Loucy (cell line): ENCODE measurements at regions not wholly inside any gene's neighbourhood (a gene's known extent, or its start where the extent isn't known, plus 50 kb on each side); places are given as distances from the start of the nearest gene placed in this dataset.

Experiments used
- H2AFZ ChIP-seq: fragments of 200-600 bp; sonication (generic); 2 replicates; pipeline ENCODE4 v1.6.0; 2016; ENCODE audit warnings: antibody characterized with exemption, mild to moderate bottlenecking, low read length, moderate library complexity
- H3F3A ChIP-seq: fragments of 200-600 bp; 2 replicates; pipeline ENCODE4 v1.6.0; 2016; ENCODE audit warnings: antibody characterized with exemption, low read depth, mild to moderate bottlenecking
- H3K27me3 ChIP-seq: fragments of 200-600 bp; sonication (generic); 2 replicates; pipeline ENCODE4 v1.6.1; 2014; ENCODE audit warnings: low read length, mild to moderate bottlenecking; ENCODE audit not compliant: insufficient read depth, poor library complexity, severe bottlenecking
- H3K36me3 ChIP-seq: fragments of 200-600 bp; sonication (generic); 2 replicates; pipeline ENCODE4 v1.6.1; 2016; ENCODE audit warnings: low read length; ENCODE audit not compliant: insufficient read depth
- H3K4me1 ChIP-seq: fragments of 200-600 bp; sonication (generic); 2 replicates; pipeline ENCODE4 v1.5.1; 2014; ENCODE audit warnings: low read length, mild to moderate bottlenecking; ENCODE audit not compliant: insufficient read depth, poor library complexity, severe bottlenecking
- H3K4me2 ChIP-seq: fragments of 200-600 bp; sonication (generic); 2 replicates; pipeline ENCODE4 v1.6.0; 2014; ENCODE audit warnings: antibody characterized with exemption, low read length, low read depth, mild to moderate bottlenecking; ENCODE audit not compliant: poor library complexity, severe bottlenecking
- H3K4me3 ChIP-seq: fragments of 200-600 bp; sonication (generic); 2 replicates; pipeline ENCODE4 v1.5.1; 2014; ENCODE audit warnings: low read length, mild to moderate bottlenecking, mixed read lengths; ENCODE audit not compliant: poor library complexity, severe bottlenecking
- H3K79me2 ChIP-seq: fragments of 200-600 bp; sonication (generic); 2 replicates; pipeline ENCODE4 v1.6.1; 2014; ENCODE audit warnings: low read length; ENCODE audit not compliant: insufficient read depth
- H3K9ac ChIP-seq: fragments of 200-600 bp; sonication (generic); 2 replicates; pipeline ENCODE4 v1.6.0; 2014; ENCODE audit warnings: mild to moderate bottlenecking, low read depth, low read length, moderate library complexity; ENCODE audit not compliant: poor library complexity, severe bottlenecking
- H3K9me2 ChIP-seq: fragments of 200-600 bp; sonication (generic); replicated peaks from 2 replicates; pipeline ENCODE4 v1.6.1; 2016; ENCODE audit warnings: low read depth, low read length, mixed read lengths
- H3K9me3 ChIP-seq: fragments of 200-600 bp; sonication (generic); 2 replicates; pipeline ENCODE4 v1.6.1; 2014; ENCODE audit warnings: mild to moderate bottlenecking, antibody characterized with exemption, low read length, low read depth; ENCODE audit not compliant: insufficient read depth
- H4K20me1 ChIP-seq: fragments of 200-600 bp; sonication (generic); 2 replicates; pipeline ENCODE4 v1.6.0; 2014; ENCODE audit warnings: antibody characterized with exemption, low read length, mild to moderate bottlenecking; ENCODE audit not compliant: insufficient read depth, poor library complexity, severe bottlenecking
- CTCF ChIP-seq: fragments of 200-600 bp; sonication (generic); conservative IDR thresholded peaks from 2 replicates; pipeline ENCODE4 v1.5.1; 2014; ENCODE audit warnings: mild to moderate bottlenecking, antibody characterized with exemption, low read length
- EZH2phosphoT487 ChIP-seq: fragments of 200-600 bp; IDR thresholded peaks from 2 replicates; pipeline ENCODE4 v1.6.1; 2018; ENCODE audit warnings: antibody characterized with exemption, mild to moderate bottlenecking, moderate library complexity, borderline replicate concordance

GRCh38 chr18:61281431-61281830 lies 51.8 kb upstream of the CDH20 start:
- no peaks in the 10 kb centered on the region for H3K36me3 ChIP-seq

GRCh38 chr18:61282926-61283325 lies 50.3 kb upstream of the CDH20 start:
- no peak overlapping the region for H2AFZ ChIP-seq

More at GRCh38 chr18:61281431-61281830, 51.8 kb upstream of the CDH20 start:
- TF ChIP-seq CTCF (no peak), EZH2phosphoT487 (no peak)
- no peak overlapping the region for H3K4me2 ChIP-seq
- no peak overlapping the region for H3K9ac ChIP-seq
- no peaks in the 10 kb centered on the region for H3K4me1 ChIP-seq
- H4K20me1 ChIP-seq = no peaks in the 10 kb centered on the region
- H3K9me2 ChIP-seq = 0 out of 2 replicates have a peak, but pooled peaks cover 5% of the 10 kb centered on the region
- no peaks in the 10 kb centered on the region for H3F3A ChIP-seq
- H3K9me3 ChIP-seq = no peaks in the 10 kb centered on the region
- no peaks in the 10 kb centered on the region for H3K27me3 ChIP-seq
- no peaks in the 10 kb centered on the region for H3K79me2 ChIP-seq
- H2AFZ ChIP-seq = no peak overlapping the region
- no peak overlapping the region for H3K4me3 ChIP-seq

More at GRCh38 chr18:61282926-61283325, 50.3 kb upstream of the CDH20 start:
- H3K4me2 ChIP-seq = no peak overlapping the region
- no peak for TF ChIP-seq EZH2phosphoT487
- TF ChIP-seq CTCF = no peak
- H3K4me3 ChIP-seq = no peak overlapping the region
- H4K20me1 ChIP-seq = no peaks in the 10 kb centered on the region
- H3K9me2 ChIP-seq = 0 out of 2 replicates have a peak, but pooled peaks cover 5% of the 10 kb centered on the region
- no peaks in the 10 kb centered on the region for H3K36me3 ChIP-seq
- H3K9me3 ChIP-seq = no peaks in the 10 kb centered on the region
- H3K27me3 ChIP-seq = no peaks in the 10 kb centered on the region
- H3F3A ChIP-seq = no peaks in the 10 kb centered on the region
- no peaks in the 10 kb centered on the region for H3K79me2 ChIP-seq
- H3K4me1 ChIP-seq = no peaks in the 10 kb centered on the region
- H3K9ac ChIP-seq = no peak overlapping the region
